Endothelial cell of umbilical vein (primary cell): ENCODE measurements at regions not wholly inside any gene's neighbourhood (a gene's known extent, or its start where the extent isn't known, plus 50 kb on each side); places are given as distances from the start of the nearest gene placed in this dataset.

Experiments
- BruUV-seq: library from RNA; stranded (reverse); fragments of 400-500 nt; replicated peaks from 2 replicates; lab custom pipeline; 2021; lab: Mats Ljungman, UMichigan
- CTCF ChIA-PET: fragments of 300-600, 350-600 bp; sonication (Branson Sonifier 250); formaldehyde crosslinking; loops from one replicate; lab custom pipeline; 2021; ENCODE audit warnings: antibody characterized with exemption, inconsistent platforms; lab: Charles Lee
- POLR2A ChIA-PET: fragments of 300-600, 350-600 bp; sonication (Branson Sonifier 250); formaldehyde crosslinking; loops from one replicate; lab custom pipeline; 2021; ENCODE audit warnings: antibody characterized with exemption, inconsistent platforms; lab: Charles Lee
- DNase-seq: peaks from one replicate; pipeline ENCODE4 v3.0.0-alpha.2; 2011; ENCODE audit warnings: low read depth, low spot score
- FAIRE-seq: peaks from 2 replicates; lab custom pipeline; 2011; peaks lifted over from hg19 to GRCh38; lab: Jason Lieb, UNC
- H2AFZ ChIP-seq: 2 replicates; pipeline ENCODE4 v1.6.0; 2012; ENCODE audit warnings: low read depth, low read length, control low read depth, inconsistent platforms
- H3K27ac ChIP-seq: 2 replicates; pipeline ENCODE4 v1.5.1; 2011; ENCODE audit warnings: low read depth, mild to moderate bottlenecking, control low read depth, low read length, moderate library complexity; ENCODE audit not compliant: insufficient read depth
- H3K27me3 ChIP-seq, 2 experiments: 2 replicates each; pipeline versions ENCODE4 v1.6.0 to v1.6.1; 2011; ENCODE audit warnings: low read length in 2 of 2, mixed read lengths in 1 of 2; ENCODE audit not compliant: control insufficient read depth in 2 of 2, insufficient read depth in 2 of 2
- H3K36me3 ChIP-seq, 2 experiments: 2 replicates in 1 of 2; 3 replicates in 1 of 2; pipeline ENCODE4 v1.5.1; 2011; ENCODE audit warnings: low read length in 2 of 2, mild to moderate bottlenecking in 1 of 2, moderate library complexity in 1 of 2; ENCODE audit not compliant: control insufficient read depth in 2 of 2, insufficient read depth in 2 of 2; ENCODE audit errors: extremely low read depth in 1 of 2
- H3K4me1 ChIP-seq: 3 replicates; pipeline ENCODE4 v1.5.1; 2011; ENCODE audit warnings: mild to moderate bottlenecking, low read length; ENCODE audit not compliant: control insufficient read depth, insufficient read depth; ENCODE audit errors: extremely low read depth
- H3K4me2 ChIP-seq: 2 replicates; pipeline ENCODE4 v1.6.1; 2011; ENCODE audit warnings: low read length, control low read depth, mixed read lengths; ENCODE audit not compliant: insufficient read depth
- H3K4me3 ChIP-seq, 3 experiments: fragments of 200-600 bp in 1 of 3; sonication (generic), shearing (Covaris generic) in 1 of 3; replicated peaks in 1 of 3; 2 replicates each; pipeline ENCODE4 v1.5.1; 2011 to 2016; ENCODE audit warnings: control low read depth in 3 of 3, low read length in 3 of 3, mild to moderate bottlenecking in 2 of 3, inconsistent platforms in 1 of 3, low read depth in 1 of 3, moderate library complexity in 1 of 3; ENCODE audit not compliant: insufficient read depth in 1 of 3
- H3K79me2 ChIP-seq: 2 replicates; pipeline ENCODE4 v1.6.0; 2012; ENCODE audit warnings: low read length, inconsistent platforms; ENCODE audit not compliant: control insufficient read depth, insufficient read depth
- H3K9ac ChIP-seq: replicated peaks from 2 replicates; pipeline ENCODE3; 2011; ENCODE audit warnings: low read length, control low read depth; ENCODE audit not compliant: insufficient read depth; ENCODE audit errors: extremely low read depth
- H3K9me1 ChIP-seq: replicated peaks from 3 replicates; pipeline ENCODE4 v1.6.0; 2011; ENCODE audit warnings: mild to moderate bottlenecking, low read length; ENCODE audit not compliant: control insufficient read depth, insufficient read depth; ENCODE audit errors: extremely low read depth
- H3K9me3 ChIP-seq: replicated peaks from 2 replicates; pipeline ENCODE4 v1.5.1; 2012; ENCODE audit warnings: low read length, inconsistent platforms; ENCODE audit not compliant: control insufficient read depth, insufficient read depth
- H4K20me1 ChIP-seq: replicated peaks from 2 replicates; pipeline ENCODE3; 2011; ENCODE audit warnings: mild to moderate bottlenecking, low read length; ENCODE audit not compliant: control insufficient read depth, insufficient read depth; ENCODE audit errors: extremely low read depth
- CTCF ChIP-seq, 2 donors: IDR thresholded peaks; 1 replicate in 1 of 2; 2 replicates in 1 of 2; pipeline ENCODE4 v1.5.1; 2011; ENCODE audit warnings: low read length in 2 of 2, mild to moderate bottlenecking in 2 of 2, moderate library complexity in 2 of 2, control low read depth in 1 of 2, inconsistent platforms in 1 of 2, low read depth in 1 of 2; ENCODE audit not compliant: insufficient read depth in 1 of 2; ENCODE audit errors: extremely low read depth in 1 of 2
- EZH2 ChIP-seq: IDR thresholded peaks from 2 replicates; pipeline ENCODE4 v1.6.1; 2012; ENCODE audit warnings: borderline replicate concordance, low read depth, mild to moderate bottlenecking, moderate library complexity, low read length, inconsistent platforms; ENCODE audit not compliant: severe bottlenecking
- FOS ChIP-seq: IDR thresholded peaks from 2 replicates; pipeline ENCODE4 v1.6.1; 2011; ENCODE audit warnings: mild to moderate bottlenecking, low read length, moderate library complexity, borderline replicate concordance; ENCODE audit not compliant: insufficient read depth
- GATA2 ChIP-seq: IDR thresholded peaks from 2 replicates; pipeline ENCODE4 v1.7.0; 2011; ENCODE audit warnings: low read depth, mild to moderate bottlenecking, moderate library complexity, mixed read lengths, low read length; ENCODE audit not compliant: insufficient read length, insufficient read depth
- JUN ChIP-seq: IDR thresholded peaks from 2 replicates; pipeline ENCODE4 v1.6.1; 2011; ENCODE audit warnings: borderline replicate concordance, low read depth; ENCODE audit not compliant: insufficient read length, insufficient read depth
- MAX ChIP-seq: IDR thresholded peaks from 2 replicates; pipeline ENCODE4 v1.6.1; 2011; ENCODE audit not compliant: insufficient read depth, insufficient read length
- MYC ChIP-seq: IDR thresholded peaks from one replicate; pipeline ENCODE4 v1.6.1; 2011; ENCODE audit warnings: mild to moderate bottlenecking, low read depth, low read length
- POLR2A ChIP-seq: IDR thresholded peaks from 2 replicates; pipeline ENCODE4 v1.6.1; 2012; ENCODE audit warnings: low read depth, mild to moderate bottlenecking, control low read depth, low read length
- dilution Hi-C: fragments of 300-500 bp; cut with MboI; formaldehyde crosslinking; loops from one replicate; pipeline ENCODE4 v1.15.0; 2019; ENCODE audit warnings: low sequenced_read_pairs; ENCODE audit not compliant: extremely low pct_ligation_motif_present
- intact Hi-C: fragments of 100-400 bp; cut with micrococcal nuclease; formaldehyde crosslinking; loops from one replicate; pipeline ENCODE4 v1.10.0; 2022

DNA sequence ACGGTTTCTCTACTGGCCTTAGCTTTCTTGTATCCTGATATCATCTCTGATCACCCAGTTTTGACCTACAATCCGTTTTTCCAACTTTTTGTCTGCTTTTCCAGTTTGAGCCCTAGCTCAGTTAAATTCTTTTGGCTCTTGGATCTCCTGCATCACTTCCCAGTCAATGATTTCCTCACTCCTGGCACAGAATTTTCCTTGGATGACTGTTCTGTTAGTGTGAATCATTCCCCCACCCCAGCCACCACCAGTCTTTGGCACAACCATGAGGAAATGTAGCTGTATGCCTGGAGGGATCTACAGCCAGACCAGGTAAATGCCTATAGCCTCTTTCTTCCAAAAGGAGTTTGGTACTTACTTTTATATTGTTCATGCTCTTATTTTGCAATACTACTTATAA lies 187.2 kb upstream of the PTGFR start:
- Histone ChIP-seq H3K9me1 (no peaks in the 10 kb centered on the region), H3K27ac (no peak overlapping the region), H3K4me1 (no peaks in the 10 kb centered on the region), H3K79me2 (no peaks in the 10 kb centered on the region), H3K36me3 (no peaks in the 10 kb centered on the region), H3K4me3 (no peak overlapping the region), H3K9ac (no peak overlapping the region), H3K9me3 (no peaks in the 10 kb centered on the region), H4K20me1 (no peaks in the 10 kb centered on the region), H3K4me2 (no peak overlapping the region), H2AFZ (no peak overlapping the region), H3K27me3 (peaks cover 0 to 3% of the 10 kb centered on the region in 2 experiments)
- no peak for TF ChIP-seq CTCF (IDR thresholded peaks at IDR 0.05; ENCODE audit: extremely low read depth in 1 of 2, insufficient read depth in 1 of 2, low read depth in 1 of 2, low read length in 2 of 2)
- no peak for TF ChIP-seq GATA2
- TF ChIP-seq MAX, result no peak
- no peak for TF ChIP-seq POLR2A
- no peak for TF ChIP-seq JUN
- TF ChIP-seq FOS, result peak; percentile 49
- no peak for TF ChIP-seq EZH2
- no peak for TF ChIP-seq MYC
- intact Hi-C loops (no loop called here), dilution Hi-C loops (no loop called here)
- DNase-seq, result peak; percentile 40
- no TSS peak for BruUV-seq
- ChIA-PET POLR2A (no interaction called here), CTCF (interaction anchor here (0.8 to 1.0 kb wide), 2 partner anchors 11 to 31 kb away, joined by 3 read pairs; no protein-coding TSS in a partner anchor)
- FAIRE-seq, result no peak
